IMR-90 (cell line): ENCODE measurements at regions not wholly inside any gene's neighbourhood (a gene's known extent, or its start where the extent isn't known, plus 50 kb on each side); places are given as distances from the start of the nearest gene placed in this dataset.

ENCODE experiments used
- ATAC-seq: fragments of 200-7000 bp; cut with Tn5 transposase; 2 replicates; pipeline ENCODE4 v1.9.1; 2020; ENCODE audit warnings: low read depth, mild to moderate bottlenecking, moderate library complexity
- BruUV-seq: library from RNA; stranded (reverse); fragments of 400-500 nt; replicated peaks from 2 replicates; lab custom pipeline; 2021; lab: Mats Ljungman, UMichigan
- CTCF ChIA-PET: fragments of 300-600 bp; formaldehyde crosslinking; extraction: SDS; loops from one replicate; lab custom pipeline; 2021; ENCODE audit warnings: antibody characterized with exemption; lab: Yijun Ruan, JAX
- POLR2A ChIA-PET: fragments of 300-600 bp; sonication (Branson Sonifier 250); formaldehyde crosslinking; loops from one replicate; lab custom pipeline; 2022; ENCODE audit warnings: antibody characterized with exemption; ENCODE audit not compliant: unreplicated experiment; lab: Charles Lee
- DNase-seq: peaks from one replicate; pipeline ENCODE4 v3.0.0; 2013
- H2AFZ ChIP-seq: replicated peaks from 2 replicates; pipeline ENCODE3; 2013; ENCODE audit warnings: low read length, mild to moderate bottlenecking; ENCODE audit not compliant: poor library complexity
- H2AK5ac ChIP-seq: 2 replicates; pipeline ENCODE4 v1.6.1; 2013; ENCODE audit warnings: low read depth, low read length, inconsistent platforms
- H2AK9ac ChIP-seq: replicated peaks from 2 replicates; pipeline ENCODE3; 2013; ENCODE audit warnings: mild to moderate bottlenecking, low read depth, low read length, moderate library complexity; ENCODE audit not compliant: poor library complexity
- H2BK120ac ChIP-seq: 2 replicates; pipeline ENCODE4 v1.6.1; 2013; ENCODE audit warnings: low read depth, low read length, inconsistent platforms
- H2BK15ac ChIP-seq: 3 replicates; pipeline ENCODE4 v1.6.1; 2013; ENCODE audit warnings: low read depth, low read length, inconsistent platforms
- H2BK20ac ChIP-seq: 2 replicates; pipeline ENCODE4 v1.6.1; 2013; ENCODE audit warnings: low read depth, mild to moderate bottlenecking, inconsistent platforms, low read length, moderate library complexity
- H2BK5ac ChIP-seq: 2 replicates; pipeline ENCODE4 v1.6.1; 2013; ENCODE audit warnings: mild to moderate bottlenecking, low read depth, low read length, inconsistent platforms; ENCODE audit not compliant: poor library complexity, severe bottlenecking
- H3K14ac ChIP-seq: replicated peaks from 2 replicates; pipeline ENCODE4 v1.6.1; 2013; ENCODE audit warnings: low read depth, low read length, inconsistent platforms
- H3K18ac ChIP-seq: 2 replicates; pipeline ENCODE4 v1.6.1; 2013; ENCODE audit warnings: low read depth, low read length, control low read depth
- H3K23ac ChIP-seq: 2 replicates; pipeline ENCODE4 v1.6.1; 2013; ENCODE audit warnings: low read depth, low read length, inconsistent platforms
- H3K27ac ChIP-seq: 2 replicates; pipeline ENCODE4 v1.5.1; 2013; ENCODE audit warnings: mild to moderate bottlenecking, control low read depth, low read length; ENCODE audit not compliant: insufficient read depth
- H3K27me3 ChIP-seq: 2 replicates; pipeline ENCODE4 v1.6.1; 2013; ENCODE audit warnings: low read length; ENCODE audit not compliant: control insufficient read depth, insufficient read depth
- H3K36me3 ChIP-seq: 2 replicates; pipeline ENCODE4 v1.6.1; 2013; ENCODE audit warnings: low read length, mixed read lengths; ENCODE audit not compliant: control insufficient read depth, insufficient read depth
- H3K4ac ChIP-seq: 2 replicates; pipeline ENCODE4 v1.6.1; 2013; ENCODE audit warnings: low read depth, low read length, inconsistent platforms
- H3K4me1 ChIP-seq: 2 replicates; pipeline ENCODE4 v1.6.1; 2013; ENCODE audit warnings: low read length, mixed read lengths; ENCODE audit not compliant: control insufficient read depth, insufficient read depth
- H3K4me2 ChIP-seq: 2 replicates; pipeline ENCODE4 v1.6.1; 2013; ENCODE audit warnings: low read depth, mild to moderate bottlenecking, control low read depth, low read length, moderate library complexity
- H3K4me3 ChIP-seq: 2 replicates; pipeline ENCODE4 v1.5.1; 2013; ENCODE audit warnings: low read depth, mild to moderate bottlenecking, control low read depth, low read length, moderate library complexity; ENCODE audit not compliant: insufficient read depth
- H3K56ac ChIP-seq: 2 replicates; pipeline ENCODE4 v1.6.1; 2013; ENCODE audit warnings: low read length, inconsistent platforms; ENCODE audit not compliant: insufficient read depth; ENCODE audit errors: extremely low read depth
- H3K79me1 ChIP-seq, 2 experiments: 2 replicates each; pipeline ENCODE4 v1.6.1; 2013; ENCODE audit warnings: low read length in 2 of 2, inconsistent platforms in 1 of 2, low read depth in 1 of 2
- H3K9ac ChIP-seq: 2 replicates; pipeline ENCODE4 v1.6.1; 2013; ENCODE audit warnings: low read depth, low read length, control low read depth
- H3K9me1 ChIP-seq: 2 replicates; pipeline ENCODE4 v1.6.1; 2013; ENCODE audit warnings: low read length, inconsistent platforms; ENCODE audit not compliant: insufficient read depth
- H3K9me3 ChIP-seq: 2 replicates; pipeline ENCODE4 v1.6.1; 2013; ENCODE audit warnings: low read length; ENCODE audit not compliant: control insufficient read depth, insufficient read depth
- H4K20me1 ChIP-seq: 2 replicates; pipeline ENCODE4 v1.6.1; 2013; ENCODE audit warnings: low read length, inconsistent platforms; ENCODE audit not compliant: insufficient read depth
- H4K5ac ChIP-seq: 2 replicates; pipeline ENCODE4 v1.6.1; 2013; ENCODE audit warnings: mild to moderate bottlenecking, low read depth, low read length, control low read depth
- H4K8ac ChIP-seq, 2 experiments: 2 replicates each; pipeline ENCODE4 v1.6.1; 2013; ENCODE audit warnings: low read depth in 2 of 2, low read length in 2 of 2, control low read depth in 1 of 2, inconsistent platforms in 1 of 2
- H4K91ac ChIP-seq: 2 replicates; pipeline ENCODE4 v1.6.1; 2013; ENCODE audit warnings: low read depth, low read length, inconsistent platforms; ENCODE audit not compliant: insufficient read depth
- BHLHE40 ChIP-seq: fragments of 150-350 bp; IDR thresholded peaks from 2 replicates; pipeline ENCODE4 v1.6.1; 2016; ENCODE audit warnings: mild to moderate bottlenecking, low read depth, low read length
- CEBPB ChIP-seq: IDR thresholded peaks from 2 replicates; pipeline ENCODE4 v1.6.1; 2012; ENCODE audit warnings: low read depth, low read length, improper control_type of control experiment
- CHD1 ChIP-seq: IDR thresholded peaks from 2 replicates; pipeline ENCODE4 v1.6.1; 2012; ENCODE audit warnings: low read depth, low read length, improper control_type of control experiment
- FOS ChIP-seq: fragments of 150-350 bp; IDR thresholded peaks from 2 replicates; pipeline ENCODE4 v1.6.1; 2016; ENCODE audit warnings: low read depth, low read length
- MAFK ChIP-seq: IDR thresholded peaks from 2 replicates; pipeline ENCODE4 v1.6.1; 2012; ENCODE audit warnings: low read depth, low read length, improper control_type of control experiment
- MAZ ChIP-seq: IDR thresholded peaks from 2 replicates; pipeline ENCODE4 v1.6.1; 2012; ENCODE audit warnings: low read depth, mild to moderate bottlenecking, low read length, improper control_type of control experiment, moderate library complexity, borderline replicate concordance
- MXI1 ChIP-seq: IDR thresholded peaks from 2 replicates; pipeline ENCODE4 v1.6.1; 2012; ENCODE audit warnings: low read depth, mild to moderate bottlenecking, low read length, moderate library complexity, borderline replicate concordance
- NFE2L2 ChIP-seq: fragments of 150-350 bp; IDR thresholded peaks from 2 replicates; pipeline ENCODE4 v1.6.1; 2016; ENCODE audit warnings: low read depth, mild to moderate bottlenecking, low read length
- POLR2A ChIP-seq: IDR thresholded peaks from 2 replicates; pipeline ENCODE4 v1.6.1; 2012; ENCODE audit warnings: mild to moderate bottlenecking, low read depth, low read length
- RAD21 ChIP-seq: IDR thresholded peaks from 2 replicates; pipeline ENCODE4 v1.6.1; 2012; ENCODE audit warnings: low read length, improper control_type of control experiment
- RCOR1 ChIP-seq: IDR thresholded peaks from 2 replicates; pipeline ENCODE4 v1.6.1; 2012; ENCODE audit warnings: mild to moderate bottlenecking, low read length, improper control_type of control experiment; ENCODE audit not compliant: insufficient replicate concordance
- RFX5 ChIP-seq: IDR thresholded peaks from 2 replicates; pipeline ENCODE4 v1.8.0; 2012; ENCODE audit warnings: low read depth, mild to moderate bottlenecking, low read length, moderate library complexity
- SMC3 ChIP-seq: fragments of 150-350 bp; IDR thresholded peaks from 2 replicates; pipeline ENCODE4 v1.6.1; 2016; ENCODE audit warnings: low read depth, mild to moderate bottlenecking, antibody characterized with exemption, low read length, moderate library complexity
- WGBS, 2 experiments: methylation state at CpG; one replicate each; pipeline versions ENCODE4 v1.1.5 to v1.1.7; 2013; ENCODE audit warnings: missing lambda C conversion rate in 2 of 2; ENCODE audit not compliant: insufficient read length in 1 of 2; ENCODE audit errors: extremely low coverage in 2 of 2; 5-methylcytosine and 5-hydroxymethylcytosine counted together
- dilution Hi-C: fragments of 300-500 bp; cut with HindIII; formaldehyde crosslinking; loops from one replicate; pipeline ENCODE4 v1.14.3; 2018; ENCODE audit warnings: low sequenced_read_pairs; ENCODE audit not compliant: unreplicated experiment
- in situ Hi-C: fragments of 300-500 bp; cut with MboI; formaldehyde crosslinking; loops from 3 replicates; pipeline ENCODE4 v1.14.3; 2019; ENCODE audit warnings: low sequenced_read_pairs, inconsistent platforms, mixed read lengths
- intact Hi-C: fragments of 100-400 bp; cut with micrococcal nuclease; formaldehyde crosslinking; loops from 2 replicates; pipeline ENCODE4 v1.10.0; 2022
- TF ChIP-seq, protein P1 (sequence below): fragments of 150-350 bp; IDR thresholded peaks from 2 replicates; pipeline ENCODE4 v1.6.1; 2016; ENCODE audit warnings: low read depth, mild to moderate bottlenecking, low read length, moderate library complexity, borderline replicate concordance
- TF ChIP-seq, protein P2 (sequence below): fragments of 150-350 bp; IDR thresholded peaks from 2 replicates; pipeline ENCODE4 v1.6.1; 2017; ENCODE audit warnings: mild to moderate bottlenecking, antibody characterized with exemption, low read length, low read depth
- TF ChIP-seq, protein P3 (sequence below): conservative IDR thresholded peaks from 2 replicates; pipeline ENCODE4 v1.5.1; 2012; ENCODE audit warnings: mild to moderate bottlenecking, low read depth, low read length, improper control_type of control experiment

- H4K5ac ChIP-seq, result no peak overlapping the region
- H3K4ac ChIP-seq, result no peak overlapping the region
- no peak overlapping the region for H3K4me3 ChIP-seq
- no peak overlapping the region for H2BK5ac ChIP-seq
- no peak overlapping the region for H2BK15ac ChIP-seq
- H3K18ac ChIP-seq, result no peak overlapping the region
- H3K56ac ChIP-seq, result no peak overlapping the region
- intact Hi-C loops, result no loop called here
- H2AK9ac ChIP-seq, result no peak overlapping the region
- no CpG with 5 or more reads among the region's 1 CpG for WGBS, 2 experiments
- no peak overlapping the region for H3K14ac ChIP-seq
- H3K23ac ChIP-seq, result no peak overlapping the region
- H3K79me1 ChIP-seq, result no peaks in the 10 kb centered on the region
- ChIA-PET POLR2A (no interaction called here), CTCF (no interaction called here)
- BruUV-seq, result no TSS peak
- H3K4me1 ChIP-seq, result no peaks in the 10 kb centered on the region
- H3K27ac ChIP-seq, result no peak overlapping the region
- H4K8ac ChIP-seq, result no peak overlapping the region
- H2AFZ ChIP-seq, result no peak overlapping the region
- in situ Hi-C loops, result no loop called here
- no peaks in the 10 kb centered on the region for H3K9me3 ChIP-seq
- no peak overlapping the region for H2BK20ac ChIP-seq
- no peak overlapping the region for H2AK5ac ChIP-seq
- H4K91ac ChIP-seq, result no peak overlapping the region
- no peak overlapping the region for H2BK120ac ChIP-seq
- no peak for DNase-seq
- dilution Hi-C loops, result no loop called here
- no peaks in the 10 kb centered on the region for H4K20me1 ChIP-seq
- no peak overlapping the region for H3K9ac ChIP-seq
- H3K9me1 ChIP-seq, result no peaks in the 10 kb centered on the region
- TF ChIP-seq BHLHE40 (no peak), RCOR1 (no peak), RAD21 (no peak), RFX5 (no peak), CEBPB (no peak), FOS (no peak), MAFK (no peak), POLR2A (no peak), SMC3 (no peak), CHD1 (no peak), MAZ (no peak), MXI1 (no peak), NFE2L2 (no peak)
- TF ChIP-seq, protein P1, sequence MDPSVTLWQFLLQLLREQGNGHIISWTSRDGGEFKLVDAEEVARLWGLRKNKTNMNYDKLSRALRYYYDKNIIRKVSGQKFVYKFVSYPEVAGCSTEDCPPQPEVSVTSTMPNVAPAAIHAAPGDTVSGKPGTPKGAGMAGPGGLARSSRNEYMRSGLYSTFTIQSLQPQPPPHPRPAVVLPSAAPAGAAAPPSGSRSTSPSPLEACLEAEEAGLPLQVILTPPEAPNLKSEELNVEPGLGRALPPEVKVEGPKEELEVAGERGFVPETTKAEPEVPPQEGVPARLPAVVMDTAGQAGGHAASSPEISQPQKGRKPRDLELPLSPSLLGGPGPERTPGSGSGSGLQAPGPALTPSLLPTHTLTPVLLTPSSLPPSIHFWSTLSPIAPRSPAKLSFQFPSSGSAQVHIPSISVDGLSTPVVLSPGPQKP, result no peak
- TF ChIP-seq, protein P2, sequence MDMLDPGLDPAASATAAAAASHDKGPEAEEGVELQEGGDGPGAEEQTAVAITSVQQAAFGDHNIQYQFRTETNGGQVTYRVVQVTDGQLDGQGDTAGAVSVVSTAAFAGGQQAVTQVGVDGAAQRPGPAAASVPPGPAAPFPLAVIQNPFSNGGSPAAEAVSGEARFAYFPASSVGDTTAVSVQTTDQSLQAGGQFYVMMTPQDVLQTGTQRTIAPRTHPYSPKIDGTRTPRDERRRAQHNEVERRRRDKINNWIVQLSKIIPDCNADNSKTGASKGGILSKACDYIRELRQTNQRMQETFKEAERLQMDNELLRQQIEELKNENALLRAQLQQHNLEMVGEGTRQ, result no peak
- TF ChIP-seq, protein P3, sequence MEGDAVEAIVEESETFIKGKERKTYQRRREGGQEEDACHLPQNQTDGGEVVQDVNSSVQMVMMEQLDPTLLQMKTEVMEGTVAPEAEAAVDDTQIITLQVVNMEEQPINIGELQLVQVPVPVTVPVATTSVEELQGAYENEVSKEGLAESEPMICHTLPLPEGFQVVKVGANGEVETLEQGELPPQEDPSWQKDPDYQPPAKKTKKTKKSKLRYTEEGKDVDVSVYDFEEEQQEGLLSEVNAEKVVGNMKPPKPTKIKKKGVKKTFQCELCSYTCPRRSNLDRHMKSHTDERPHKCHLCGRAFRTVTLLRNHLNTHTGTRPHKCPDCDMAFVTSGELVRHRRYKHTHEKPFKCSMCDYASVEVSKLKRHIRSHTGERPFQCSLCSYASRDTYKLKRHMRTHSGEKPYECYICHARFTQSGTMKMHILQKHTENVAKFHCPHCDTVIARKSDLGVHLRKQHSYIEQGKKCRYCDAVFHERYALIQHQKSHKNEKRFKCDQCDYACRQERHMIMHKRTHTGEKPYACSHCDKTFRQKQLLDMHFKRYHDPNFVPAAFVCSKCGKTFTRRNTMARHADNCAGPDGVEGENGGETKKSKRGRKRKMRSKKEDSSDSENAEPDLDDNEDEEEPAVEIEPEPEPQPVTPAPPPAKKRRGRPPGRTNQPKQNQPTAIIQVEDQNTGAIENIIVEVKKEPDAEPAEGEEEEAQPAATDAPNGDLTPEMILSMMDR, result no peak
- no peaks in the 10 kb centered on the region for H3K36me3 ChIP-seq
- H3K27me3 ChIP-seq, result no peaks in the 10 kb centered on the region
- ATAC-seq, result no peak
- H3K4me2 ChIP-seq, result no peak overlapping the region
These were observed 144.8 kb upstream of the CXorf66 start for GRCh38 chrX:140110081-140110650.
